Bronchial epithelial cell (primary cell): ENCODE measurements at regions not wholly inside any gene's neighbourhood (a gene's known extent, or its start where the extent isn't known, plus 50 kb on each side); places are given as distances from the start of the nearest gene placed in this dataset.

Experiments
- DNase-seq: peaks from one replicate; pipeline ENCODE4 v3.0.0-alpha.2; 2010; ENCODE audit warnings: low read depth
- FAIRE-seq: peaks from 2 replicates; lab custom pipeline; 2011; peaks lifted over from hg19 to GRCh38; lab: Jason Lieb, UNC
- H3K27me3 ChIP-seq: 2 replicates; pipeline ENCODE4 v1.5.1; 2011; ENCODE audit warnings: low read length; ENCODE audit not compliant: control insufficient read depth, insufficient read depth
- H3K36me3 ChIP-seq: 2 replicates; pipeline ENCODE4 v1.5.1; 2011; ENCODE audit warnings: low read length; ENCODE audit not compliant: control insufficient read depth, insufficient read depth
- H3K4me3 ChIP-seq: 2 replicates; pipeline ENCODE4 v1.5.1; 2011; ENCODE audit warnings: mild to moderate bottlenecking, low read depth, low read length, control low read depth
- CTCF ChIP-seq: IDR thresholded peaks from 2 replicates; pipeline ENCODE4 v1.5.1; 2011; ENCODE audit warnings: mild to moderate bottlenecking, moderate library complexity, low read length, control low read depth, inconsistent platforms; ENCODE audit not compliant: insufficient read depth, severe bottlenecking

DNA sequence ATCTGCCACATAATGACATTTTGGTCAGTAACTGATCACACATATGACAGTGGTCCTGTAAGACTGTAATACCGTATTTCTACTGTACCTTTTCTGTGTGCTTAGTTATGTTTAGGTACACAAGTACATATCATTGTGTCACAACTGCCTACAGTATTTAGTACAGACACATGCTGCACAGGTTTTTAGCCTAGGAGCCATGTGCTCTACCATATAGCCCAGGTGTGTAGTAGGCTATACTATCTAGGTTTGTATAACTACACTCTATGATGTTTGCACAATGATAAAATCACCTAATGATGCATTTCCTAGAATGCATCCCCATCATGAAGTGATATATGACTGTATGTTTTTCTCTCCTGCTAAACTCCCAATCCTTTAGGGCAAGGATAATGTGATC, 61.2 kb upstream of the MIR17HG start:
- no peak for TF ChIP-seq CTCF
- Histone ChIP-seq H3K4me3 (no peak overlapping the region), H3K36me3 (no peaks in the 10 kb centered on the region), H3K27me3 (no peaks in the 10 kb centered on the region)
- DNase-seq (no peak), FAIRE-seq (no peak)

GRCh38 chr13:91291078-91291477, 56.4 kb upstream of the MIR17HG start:
- no peak for TF ChIP-seq CTCF
- FAIRE-seq = no peak
- DNase-seq = no peak

DNA sequence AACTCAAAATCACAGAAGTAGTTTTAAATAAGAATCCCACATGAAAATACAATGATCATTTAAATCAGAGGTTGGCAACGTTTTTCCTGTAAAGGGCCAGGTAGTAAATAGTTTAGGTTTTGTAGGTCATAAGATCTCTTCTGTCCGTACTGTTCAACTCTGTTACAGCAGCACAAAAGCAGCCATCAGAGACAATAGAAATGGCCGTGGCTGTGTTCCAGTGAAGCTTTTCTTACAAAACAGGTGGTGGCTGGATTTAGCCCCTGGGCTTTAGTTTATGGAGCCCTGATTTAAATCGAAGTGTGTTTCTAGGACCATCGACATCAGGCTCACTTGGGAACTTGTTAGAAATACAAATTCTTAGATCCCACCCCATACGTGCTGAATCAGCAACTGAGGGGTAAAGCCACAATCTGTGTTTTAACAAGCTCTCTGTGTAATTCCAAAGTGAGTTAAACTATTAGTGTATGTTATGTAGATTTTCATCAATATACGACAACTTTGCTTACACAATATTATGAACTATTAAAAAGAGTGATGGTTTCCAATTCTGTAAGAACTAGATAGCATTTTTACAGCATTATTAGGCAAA, 54.8 kb upstream of the MIR17HG start:
- DNase-seq (no peak), FAIRE-seq (no peak)
- no peak for TF ChIP-seq CTCF

More at GRCh38 chr13:91291078-91291477, 56.4 kb upstream of the MIR17HG start:
- H3K27me3 ChIP-seq = no peaks in the 10 kb centered on the region
- no peak overlapping the region for H3K4me3 ChIP-seq
- H3K36me3 ChIP-seq = no peaks in the 10 kb centered on the region

DNA sequence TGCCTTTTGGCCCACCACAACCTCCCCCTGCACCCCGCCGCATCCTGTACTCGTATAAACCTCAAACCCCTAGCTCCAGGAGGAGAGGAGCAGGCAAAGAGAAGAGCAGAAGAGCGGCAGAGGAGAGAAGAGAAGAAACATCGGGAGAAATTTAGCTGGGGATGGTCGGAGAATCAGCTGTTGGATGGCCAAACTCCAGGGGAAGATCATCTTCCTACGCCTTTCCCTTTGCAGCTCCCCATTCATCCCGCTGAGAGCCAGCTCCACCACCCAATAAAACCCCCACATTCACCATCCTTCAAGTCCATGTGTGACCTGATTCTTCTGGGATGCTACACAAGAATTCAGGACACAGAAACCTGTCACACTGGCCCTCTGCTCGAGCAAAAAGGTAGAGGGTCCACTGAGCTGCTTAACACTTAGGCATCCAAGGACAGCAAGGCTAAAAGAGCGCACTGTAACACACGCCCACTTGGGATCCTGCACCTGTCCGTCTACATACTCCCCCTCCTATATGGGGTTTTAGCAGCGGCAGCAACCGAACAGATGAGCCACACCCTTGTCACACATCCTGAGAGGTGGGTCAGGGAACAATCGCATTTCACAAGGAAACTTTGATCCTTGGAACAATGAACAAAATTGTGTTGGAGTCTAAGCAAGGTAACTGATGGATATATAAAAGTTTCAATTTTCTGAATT, 51.6 kb upstream of the MIR17HG start:
- FAIRE-seq (no peak), DNase-seq (no peak)
- Histone ChIP-seq H3K36me3 (no peaks in the 10 kb centered on the region), H3K4me3 (no peak overlapping the region), H3K27me3 (peaks cover 2% of the 10 kb centered on the region)
- TF ChIP-seq CTCF = no peak

More for the DNA sequence above, 54.8 kb upstream of the MIR17HG start:
- peaks cover 2% of the 10 kb centered on the region for H3K27me3 ChIP-seq
- H3K36me3 ChIP-seq = no peaks in the 10 kb centered on the region
- no peak overlapping the region for H3K4me3 ChIP-seq

GRCh38 chr13:91297503-91297902, 50.0 kb upstream of the MIR17HG start:
- FAIRE-seq = no peak
- Histone ChIP-seq H3K27me3 (peaks cover 2% of the 10 kb centered on the region), H3K4me3 (no peak overlapping the region), H3K36me3 (no peaks in the 10 kb centered on the region)
- no peak for DNase-seq
- TF ChIP-seq CTCF = no peak
